ENCODE measurements at regions not wholly inside any gene's neighbourhood (a gene's known extent, or its start where the extent isn't known, plus 50 kb on each side); places are given as distances from the start of the nearest gene placed in this dataset.

DNA sequence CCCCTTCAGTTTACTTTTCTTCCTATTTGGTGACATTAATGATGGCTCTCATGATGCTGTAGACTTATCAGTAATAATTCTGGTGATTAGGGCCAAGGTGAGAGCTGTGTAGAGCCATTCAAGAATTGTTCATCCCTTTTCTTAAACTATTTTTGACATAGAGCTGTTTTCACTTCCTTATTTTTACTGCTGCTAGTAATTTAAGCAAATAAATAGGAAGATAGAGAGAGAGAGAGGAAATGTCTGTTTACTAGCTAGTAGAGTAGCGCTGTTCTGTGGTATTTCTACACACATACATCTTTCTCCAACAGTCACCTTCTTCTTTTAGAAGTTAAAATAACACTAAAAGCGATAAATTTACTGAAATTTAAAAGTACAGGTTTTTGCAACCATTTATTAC, 678.0 kb upstream of the ZP4 start:
- no peak for DNase-seq

DNA sequence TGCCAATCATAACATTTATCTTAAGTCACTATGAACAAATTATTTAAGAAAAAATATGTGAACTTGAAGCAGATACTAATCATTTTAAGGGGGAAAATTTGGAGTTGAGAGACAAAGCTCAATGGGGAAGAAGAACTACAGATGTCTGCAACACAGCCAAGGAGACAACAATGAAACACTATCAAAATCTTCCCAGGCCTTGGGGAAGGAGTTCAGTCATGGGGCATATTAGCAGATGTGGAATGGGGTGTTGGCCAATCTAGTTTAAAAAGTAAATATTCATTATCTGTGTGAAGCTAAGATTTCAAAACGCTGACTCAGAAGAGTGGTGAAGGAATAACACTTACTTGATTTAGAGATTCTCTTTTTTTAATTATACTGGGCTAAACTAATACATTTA, 671.6 kb upstream of the ZP4 start:
- no peak for DNase-seq

DNA sequence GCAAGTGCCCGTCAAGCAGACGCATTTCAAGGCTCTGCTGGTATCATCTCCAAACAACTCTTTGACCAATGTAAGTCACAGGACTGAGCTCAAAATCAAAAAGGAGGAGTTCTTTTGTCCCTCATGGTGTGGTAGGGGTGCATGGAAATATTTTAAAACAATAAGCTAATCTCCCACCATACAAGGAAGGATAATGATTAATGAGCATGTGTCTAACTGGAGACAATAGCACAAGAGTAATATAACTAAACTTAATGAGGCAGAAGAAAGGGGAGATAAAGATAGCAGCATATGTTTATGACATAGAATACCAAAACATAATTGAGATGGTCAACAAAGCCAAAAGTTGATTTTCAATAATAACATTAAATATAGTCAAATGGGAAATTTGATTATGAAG, 668.0 kb upstream of the ZP4 start:
- DNase-seq, result no peak

DNA sequence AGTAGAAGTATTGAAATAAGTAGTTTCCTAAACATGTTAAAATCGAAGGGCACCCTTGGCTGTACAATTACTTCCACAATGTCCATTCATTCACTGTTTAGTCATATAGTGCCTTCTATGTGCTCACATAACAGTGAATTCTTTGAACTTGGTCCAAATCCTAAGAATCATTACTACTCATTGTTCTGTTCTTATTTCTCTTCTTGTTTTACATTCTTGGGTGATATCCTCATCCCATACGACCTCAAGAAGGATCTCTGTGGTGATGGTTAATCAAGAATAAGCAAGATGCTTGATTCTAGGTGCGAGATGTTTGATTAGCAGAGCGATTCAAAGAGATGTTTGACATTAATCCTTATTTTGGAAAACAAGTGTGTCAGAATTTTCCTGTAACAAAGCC, 667.4 kb upstream of the ZP4 start:
- DNase-seq, result no peak

DNA sequence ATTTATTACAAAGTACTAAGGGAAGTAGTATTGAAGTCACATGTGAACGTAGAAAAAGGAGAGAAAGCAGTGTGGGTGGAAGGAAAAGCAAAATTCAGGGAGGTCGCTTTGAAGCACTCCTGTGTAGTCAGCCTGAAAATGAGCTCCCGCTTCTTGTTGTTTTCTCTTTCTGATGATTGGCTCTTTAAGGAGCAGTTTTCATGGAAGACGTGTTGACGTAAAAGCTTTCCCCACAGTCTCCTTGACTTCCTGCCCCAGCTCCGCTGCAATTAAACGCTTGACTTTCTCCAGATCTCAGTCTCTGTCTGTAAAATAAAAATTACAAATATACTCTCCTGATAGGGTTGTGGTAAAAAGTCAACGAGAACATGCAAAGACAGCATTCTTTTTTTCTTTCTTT, 661.5 kb upstream of the ZP4 start:
- DNase-seq, result no peak

DNA sequence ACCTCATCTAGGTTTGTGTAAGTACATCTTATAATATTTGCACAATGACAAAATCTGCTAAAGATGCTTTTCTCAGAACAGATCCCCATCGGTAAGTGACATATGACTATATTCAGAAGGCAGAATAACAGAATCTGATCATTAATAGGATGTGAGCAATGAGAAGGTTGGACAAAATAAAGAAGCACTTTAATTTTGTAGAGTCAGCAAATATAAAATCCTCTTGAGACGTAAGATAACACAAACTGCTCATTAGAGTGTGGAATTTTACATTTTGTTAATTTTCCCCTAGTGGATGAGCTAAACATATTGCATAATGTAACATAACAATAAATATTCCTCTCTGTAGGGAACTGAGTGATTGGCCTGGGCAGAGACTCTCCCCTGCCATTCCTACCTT, 658.4 kb upstream of the ZP4 start:
- no peak for DNase-seq

DNA sequence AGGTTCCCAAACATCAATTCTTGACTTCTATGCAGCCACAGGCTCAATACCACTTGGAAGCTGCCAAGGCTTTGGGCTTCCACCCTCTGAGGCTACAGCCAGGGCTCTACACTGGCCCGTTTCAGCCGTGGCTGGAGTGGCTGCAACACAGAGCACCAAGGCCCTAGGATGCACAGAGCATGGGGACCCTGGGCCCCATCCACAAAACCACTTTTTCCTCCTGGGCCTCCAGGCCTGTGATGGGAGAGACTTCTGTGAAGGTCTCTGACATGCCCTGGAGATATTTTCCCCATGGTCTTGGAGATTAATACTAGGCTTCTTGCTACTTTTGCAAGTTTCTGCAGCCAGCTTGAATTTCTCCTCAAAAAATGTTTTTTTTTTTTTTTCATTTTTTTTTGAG, 655.4 kb upstream of the ZP4 start:
- DNase-seq, result no peak

DNA sequence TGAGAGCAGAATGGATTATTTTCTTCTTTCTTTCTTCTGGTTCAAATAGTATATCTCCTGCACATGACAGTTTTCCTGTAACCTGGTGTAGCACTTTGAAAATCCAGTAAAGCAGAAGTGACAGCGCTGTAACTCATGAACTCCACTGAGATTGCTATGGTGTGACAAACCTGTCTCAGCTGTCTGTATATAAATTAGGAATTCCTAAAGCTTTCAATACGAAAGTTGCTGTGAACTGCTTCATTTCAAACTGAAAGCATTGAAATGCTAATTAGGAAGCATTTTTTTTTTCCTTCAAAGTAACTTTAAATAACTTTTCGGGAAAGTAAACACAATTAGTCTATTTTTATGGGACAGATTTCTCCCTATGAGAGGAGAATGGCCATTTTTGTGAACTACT, 646.9 kb upstream of the ZP4 start:
- no peak for DNase-seq

DNA sequence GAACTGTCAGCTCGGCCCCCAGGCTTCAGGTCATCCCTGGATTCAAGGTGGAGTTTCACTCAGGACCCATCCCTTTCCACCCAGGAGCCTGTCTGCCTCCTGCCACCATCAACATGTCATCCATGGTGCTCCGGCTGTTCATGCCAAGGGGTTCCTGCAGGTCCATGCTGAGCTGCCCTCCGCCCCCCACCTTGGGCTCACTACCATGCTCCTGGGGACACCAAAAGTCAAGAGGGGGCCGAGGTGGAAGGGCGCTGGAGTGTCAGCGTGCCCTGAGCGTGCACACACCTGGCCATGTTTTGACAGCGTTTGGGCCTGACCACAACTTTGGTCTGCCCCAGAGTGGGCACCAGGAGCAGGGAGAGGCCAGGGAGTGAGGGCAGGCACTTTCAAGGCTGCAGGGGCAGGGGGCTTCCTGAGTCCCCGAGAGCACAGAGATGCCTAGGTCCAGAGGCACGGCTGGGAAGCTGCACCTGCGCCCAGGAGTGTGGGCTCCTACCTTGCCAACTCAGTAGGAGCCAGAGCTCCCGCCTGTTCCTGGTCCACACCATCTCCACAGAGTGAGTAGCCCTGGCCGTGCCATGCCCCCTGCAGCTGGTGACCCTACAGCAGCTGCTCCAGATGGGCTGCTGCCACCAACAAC, 639.6 kb upstream of the ZP4 start:
- no peak for DNase-seq

DNA sequence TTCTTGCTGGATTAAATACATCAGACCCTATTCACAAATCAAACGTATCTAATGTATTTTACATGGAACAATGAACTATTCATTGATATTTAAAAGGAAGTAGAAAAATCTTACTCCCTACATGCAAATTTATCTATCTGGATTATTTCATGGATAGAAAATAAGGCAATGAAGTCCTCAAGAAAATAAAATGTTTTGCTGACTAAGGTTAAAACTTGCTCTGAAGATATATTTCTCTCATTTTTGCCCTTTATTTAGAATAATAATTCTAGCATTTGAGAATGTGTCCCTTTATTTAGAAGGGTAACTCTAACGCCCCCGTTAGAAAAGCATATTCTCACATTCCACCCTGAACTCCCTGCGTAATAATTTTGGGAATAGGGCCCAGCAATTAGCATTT, 627.0 kb upstream of the ZP4 start:
- no peak for DNase-seq

DNA sequence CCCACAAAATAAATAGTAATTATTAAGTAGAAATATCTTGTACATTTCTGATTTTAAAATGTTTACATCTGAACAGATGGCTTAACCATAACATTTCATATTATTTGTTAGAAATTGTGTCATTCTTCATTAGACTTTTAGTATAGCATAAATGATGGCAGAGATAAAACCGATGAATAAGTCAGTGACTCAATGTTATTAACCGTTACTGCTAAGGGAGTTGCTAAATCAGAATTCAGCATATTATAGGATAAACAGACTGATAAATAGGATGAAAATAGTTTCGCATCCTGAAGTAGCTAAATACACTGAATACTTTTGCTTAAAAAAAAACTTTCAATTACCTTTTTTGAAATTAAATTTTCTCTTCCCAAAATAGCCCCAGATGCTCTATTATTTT, 610.6 kb upstream of the ZP4 start:
- no peak for DNase-seq

DNA sequence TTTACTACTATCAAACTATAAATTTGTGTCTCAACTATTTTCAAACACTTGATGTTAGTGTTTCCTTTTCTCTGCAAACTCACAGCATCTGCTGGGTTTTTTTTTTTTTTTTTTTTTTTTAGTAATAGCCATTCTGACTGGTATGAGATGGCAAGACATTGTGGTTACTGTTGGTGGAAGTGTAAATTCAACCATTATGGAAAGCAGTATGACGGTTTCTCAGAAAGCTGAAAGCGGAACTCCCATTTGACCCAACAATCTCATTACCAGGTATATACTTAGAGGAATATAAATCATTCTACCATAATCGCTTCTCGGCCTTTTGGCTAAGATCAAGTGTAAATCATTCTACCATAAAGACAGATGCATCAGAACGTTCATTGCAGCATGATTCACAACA, 608.3 kb upstream of the ZP4 start:
- no peak for DNase-seq

DNA sequence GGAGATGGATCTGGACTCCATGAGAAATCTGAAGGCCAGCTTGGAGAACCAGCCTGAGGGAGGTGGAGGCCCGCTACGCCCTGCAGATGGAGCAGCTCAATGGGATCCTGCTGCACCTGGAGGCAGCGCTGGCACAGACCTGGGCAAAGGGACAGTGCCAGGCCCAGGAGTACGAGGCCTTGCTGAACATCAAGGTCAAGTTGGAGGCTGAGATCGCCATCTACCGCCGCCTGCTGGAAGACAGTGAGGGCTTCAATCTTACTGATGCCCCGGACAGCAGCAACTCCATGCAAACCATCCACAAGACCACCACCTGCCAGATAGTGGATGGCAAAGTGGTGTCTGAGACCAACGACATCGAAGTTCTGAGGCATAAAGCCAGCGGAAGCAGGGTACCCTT, 601.5 kb upstream of the ZP4 start:
- no peak for DNase-seq

DNA sequence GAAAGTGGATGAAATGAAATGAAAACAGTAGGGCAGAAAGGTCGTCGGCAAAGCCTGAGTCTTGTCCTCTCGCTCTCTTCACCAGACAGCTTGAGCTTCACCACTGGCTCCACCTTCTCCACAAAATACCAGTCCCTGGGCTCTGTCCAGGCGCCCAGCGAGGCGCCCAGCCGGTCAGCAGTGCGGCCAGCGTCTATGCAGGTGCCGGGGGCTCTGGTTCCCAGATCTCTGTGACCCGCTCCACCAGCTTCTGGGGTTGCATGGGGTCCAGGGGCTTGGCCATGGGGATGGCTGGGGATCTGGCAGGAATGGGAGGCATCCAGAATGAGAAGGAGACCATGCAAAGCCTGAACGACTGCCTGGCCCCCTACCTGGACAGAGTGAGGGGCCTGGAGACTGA, 600.5 kb upstream of the ZP4 start:
- DNase-seq, result no peak

DNA sequence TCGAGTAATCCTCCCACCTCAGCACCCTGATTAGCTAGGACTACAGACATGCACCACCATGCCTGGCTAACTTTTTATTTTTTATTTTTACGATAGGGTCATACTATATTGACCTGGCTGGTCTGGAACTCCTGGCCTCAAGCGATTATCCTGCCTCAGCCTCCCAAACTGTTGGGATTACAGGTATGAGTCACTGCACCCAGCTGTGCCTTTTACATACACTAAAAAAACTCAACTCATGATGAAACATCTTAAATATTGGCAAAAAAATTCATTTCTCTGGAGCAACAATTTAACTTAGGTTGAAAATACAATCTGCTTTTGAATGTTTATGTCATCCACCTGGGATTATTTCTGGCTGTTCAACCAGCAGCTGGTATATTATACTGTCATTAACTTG, 598.3 kb upstream of the ZP4 start:
- DNase-seq, result no peak

DNA sequence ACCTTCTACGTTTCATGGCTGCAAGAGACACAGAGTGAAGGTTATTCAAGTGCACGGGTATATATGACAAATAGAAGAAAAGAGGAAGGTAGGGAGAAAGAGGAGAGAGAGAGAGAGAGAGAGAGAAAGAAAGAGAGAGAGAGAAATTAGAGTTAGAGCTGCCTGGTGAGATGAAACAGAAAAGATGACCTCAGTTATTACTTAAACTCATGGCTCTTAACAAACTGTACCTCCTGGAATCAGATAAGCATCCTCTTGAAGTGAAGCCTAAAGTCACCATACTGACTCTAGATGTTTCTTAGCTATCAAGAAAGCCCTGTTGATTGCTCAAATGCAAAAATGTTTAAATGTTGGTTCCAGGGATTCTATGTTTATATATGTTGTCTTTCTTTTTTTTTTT, 597.7 kb upstream of the ZP4 start:
- DNase-seq, result no peak

DNA sequence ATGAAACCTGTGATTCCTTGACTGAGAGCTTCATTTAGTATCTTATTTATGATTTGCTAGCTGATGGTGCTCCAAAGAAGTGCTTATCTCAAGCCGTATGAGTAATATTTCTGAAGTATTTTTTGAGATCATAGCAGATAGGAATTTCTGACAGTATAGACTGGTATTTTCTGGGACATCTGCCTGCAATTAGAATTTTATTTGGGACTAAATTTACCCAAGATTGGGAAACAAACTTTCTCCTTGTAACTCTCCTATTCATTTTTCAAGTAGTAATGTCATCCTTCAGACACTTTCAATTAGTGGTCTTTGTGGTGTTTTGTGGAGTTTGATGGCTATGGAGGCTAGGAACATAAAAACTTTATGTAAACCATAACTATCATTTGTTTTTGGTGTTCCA, 597.2 kb upstream of the ZP4 start:
- DNase-seq, result no peak

DNA sequence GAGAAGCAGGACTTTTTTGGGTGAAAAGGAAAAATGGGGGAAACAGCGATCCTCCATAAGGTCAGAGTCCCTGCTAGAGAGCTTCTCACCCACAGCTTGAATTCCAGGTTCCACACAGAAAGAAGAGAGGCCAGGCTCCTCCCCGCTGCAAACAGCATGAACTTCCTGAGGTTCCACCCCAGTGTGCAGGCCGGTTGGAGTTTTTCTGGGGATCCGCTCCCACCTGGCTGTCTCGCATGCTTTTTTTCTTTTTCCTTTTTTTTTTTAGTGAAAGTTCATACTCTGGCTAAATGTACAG, 595.1 kb upstream of the ZP4 start:
- DNase-seq, result no peak

DNA sequence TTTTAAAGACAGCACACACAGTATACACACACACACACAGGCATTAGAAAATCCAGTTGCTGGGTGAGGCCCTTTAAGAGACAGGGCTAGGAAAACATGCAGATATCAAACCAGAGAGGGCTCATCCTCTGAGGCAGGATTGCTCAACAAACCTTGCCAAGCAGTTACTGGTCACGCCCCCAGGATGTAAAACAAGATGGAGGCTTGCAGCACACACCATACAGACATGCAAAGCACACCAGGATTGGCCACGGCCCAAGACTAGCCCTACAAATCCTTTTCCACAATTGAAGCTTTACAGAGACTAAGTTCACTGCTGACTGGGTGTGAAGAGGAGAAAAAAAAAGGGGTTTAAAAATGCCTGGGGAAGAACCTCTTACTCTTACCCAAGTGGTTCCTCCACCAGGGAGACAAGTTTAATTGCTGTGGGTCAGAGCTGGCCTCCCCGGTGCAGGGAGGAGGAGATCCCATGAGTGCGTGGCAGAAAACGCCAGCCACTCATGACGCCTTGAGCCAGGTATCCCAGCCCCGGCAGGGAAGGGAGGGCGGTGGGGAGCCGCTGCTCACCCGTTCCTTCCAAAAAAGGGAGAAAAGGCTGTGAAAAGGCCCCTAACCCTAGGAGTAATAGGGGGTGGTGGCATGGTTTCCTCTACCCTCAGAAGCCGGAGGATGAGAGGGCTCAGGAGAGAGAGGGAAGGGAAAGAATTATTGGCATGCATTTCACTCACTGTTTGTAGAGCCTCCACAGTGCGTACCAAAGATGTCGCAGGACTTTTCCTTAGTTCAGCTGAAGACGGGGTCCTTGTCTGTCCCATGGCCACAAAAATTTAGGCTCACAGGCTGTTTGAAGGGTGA, 594.6 kb upstream of the ZP4 start:
- DNase-seq, result no peak

DNA sequence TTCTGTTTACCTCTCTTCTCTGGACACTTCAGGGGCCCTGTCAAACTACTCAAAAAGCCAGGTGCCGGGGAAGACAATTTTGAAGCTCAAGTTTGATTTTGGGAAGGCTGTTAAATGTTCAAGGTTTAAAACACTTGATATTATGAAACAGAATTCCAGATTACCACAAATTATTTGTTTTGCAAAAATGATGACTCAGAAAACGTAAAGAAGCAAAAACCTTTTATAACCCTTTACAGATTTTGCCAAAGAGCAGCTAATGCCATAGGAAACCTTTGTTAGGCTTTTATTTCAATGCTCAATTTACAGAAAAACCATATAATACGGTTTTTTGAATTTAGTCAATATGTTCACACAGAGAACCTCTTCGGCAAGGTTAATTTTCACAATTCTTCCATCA, 593.4 kb upstream of the ZP4 start:
- no peak for DNase-seq

DNA sequence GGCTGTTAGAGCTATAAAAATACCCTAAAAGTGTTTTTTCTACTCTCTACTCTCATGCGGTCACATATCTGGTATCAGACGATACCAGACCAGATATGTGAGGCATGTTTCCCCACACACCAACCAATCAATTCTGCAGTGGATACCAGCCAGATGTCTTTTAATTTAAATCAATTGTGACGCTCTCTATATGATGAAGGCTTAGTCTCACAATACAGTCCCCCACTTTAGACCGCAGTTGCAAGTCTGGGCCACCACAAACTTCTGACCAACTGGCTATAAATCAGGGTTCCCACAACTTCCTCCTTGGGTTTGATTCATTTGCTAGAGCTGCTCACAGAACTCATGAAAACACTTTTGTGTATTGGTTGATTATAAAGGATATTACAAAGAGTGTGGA, 586.1 kb upstream of the ZP4 start:
- no peak for DNase-seq

DNA sequence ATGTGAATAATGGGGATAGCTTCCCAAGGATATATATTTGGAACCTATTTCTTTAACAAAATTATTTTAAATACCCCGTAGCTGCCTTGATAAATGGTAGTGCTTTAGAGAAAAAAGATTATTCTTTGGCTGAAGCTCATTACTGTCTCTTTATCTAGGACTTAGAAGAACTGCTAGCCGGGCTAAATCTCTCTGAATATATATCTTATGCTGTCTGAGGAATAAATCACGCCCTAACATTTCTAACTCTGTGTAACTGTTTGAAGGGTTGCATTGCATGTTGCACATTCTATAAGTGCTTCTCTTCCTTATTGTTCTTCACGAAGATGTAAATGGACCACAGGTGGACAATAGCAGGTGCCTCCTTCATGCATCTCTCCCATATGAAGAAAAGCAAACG, 585.0 kb upstream of the ZP4 start:
- DNase-seq, result no peak

DNA sequence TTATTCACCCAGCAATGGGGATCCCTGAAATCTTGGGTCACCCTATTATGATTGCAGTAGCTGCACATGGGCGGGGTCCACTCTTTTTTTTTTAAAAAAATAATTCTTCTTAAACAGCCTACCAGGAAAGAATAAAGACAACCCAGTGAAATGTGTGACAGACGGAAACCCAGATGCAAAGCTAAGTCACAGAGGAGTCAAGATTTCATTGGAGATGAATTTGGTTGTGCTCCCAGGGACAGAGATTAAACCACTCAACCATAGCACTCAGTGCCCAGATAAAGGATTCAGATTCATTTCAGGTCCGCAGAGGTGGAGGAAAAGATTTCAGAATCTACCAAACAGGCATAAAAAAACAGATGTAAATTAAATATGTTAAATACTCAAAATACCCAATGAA, 583.5 kb upstream of the ZP4 start:
- no peak for DNase-seq

DNA sequence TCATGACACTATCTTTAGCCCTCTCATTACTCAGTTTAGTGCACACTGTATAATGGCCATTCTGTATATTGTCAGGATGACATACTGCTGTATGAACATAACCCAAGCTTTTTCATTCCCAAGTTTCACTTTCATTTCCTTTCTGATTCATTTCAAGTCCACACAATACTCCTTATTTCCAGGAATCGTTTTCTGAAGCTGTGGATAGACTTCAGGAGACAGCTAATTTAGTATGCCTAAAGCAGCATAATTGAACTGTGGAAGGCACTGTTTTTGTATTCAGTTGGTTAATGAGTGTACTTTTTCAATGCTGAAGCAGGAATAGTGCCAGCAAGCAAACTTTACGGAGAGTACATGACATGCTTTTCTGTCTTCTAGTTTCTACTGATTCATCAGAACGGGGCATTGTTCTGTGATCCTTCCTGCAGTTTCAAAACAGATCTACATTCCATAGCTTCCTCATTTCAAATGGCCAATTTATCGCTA, 578.5 kb upstream of the ZP4 start:
- no peak for DNase-seq
